HUES64 (cell line): ENCODE measurements at regions not wholly inside any gene's neighbourhood (a gene's known extent, or its start where the extent isn't known, plus 50 kb on each side); places are given as distances from the start of the nearest gene placed in this dataset.

Source experiments
- H3K27ac ChIP-seq: 2 replicates; pipeline ENCODE4 v1.7.0; 2013; ENCODE audit warnings: low read depth, low read length, inconsistent platforms
- H3K27me3 ChIP-seq: 2 replicates; pipeline ENCODE4 v1.6.1; 2013; ENCODE audit warnings: mild to moderate bottlenecking, low read length; ENCODE audit not compliant: insufficient read depth
- H3K36me3 ChIP-seq: 2 replicates; pipeline ENCODE4 v1.6.1; 2013; ENCODE audit warnings: mild to moderate bottlenecking, low read length; ENCODE audit not compliant: insufficient read depth
- H3K4me1 ChIP-seq: 2 replicates; pipeline ENCODE4 v1.6.1; 2013; ENCODE audit warnings: mild to moderate bottlenecking, low read length, moderate library complexity; ENCODE audit not compliant: insufficient read depth
- H3K4me3 ChIP-seq: 2 replicates; pipeline ENCODE4 v1.5.1; 2013; ENCODE audit warnings: mild to moderate bottlenecking, low read length, moderate library complexity
- H3K9ac ChIP-seq: 2 replicates; pipeline ENCODE4 v1.6.1; 2013; ENCODE audit warnings: mild to moderate bottlenecking, low read depth, low read length
- H3K9me3 ChIP-seq: 2 replicates; pipeline ENCODE4 v1.6.1; 2013; ENCODE audit warnings: low read depth, low read length; ENCODE audit not compliant: insufficient read depth
- WGBS: fragments of 150-250, 120-280 bp; methylation state at CpG from one replicate; pipeline ENCODE4 v1.1.7; 2013; ENCODE audit warnings: missing lambda C conversion rate; 5-methylcytosine and 5-hydroxymethylcytosine counted together

DNA sequence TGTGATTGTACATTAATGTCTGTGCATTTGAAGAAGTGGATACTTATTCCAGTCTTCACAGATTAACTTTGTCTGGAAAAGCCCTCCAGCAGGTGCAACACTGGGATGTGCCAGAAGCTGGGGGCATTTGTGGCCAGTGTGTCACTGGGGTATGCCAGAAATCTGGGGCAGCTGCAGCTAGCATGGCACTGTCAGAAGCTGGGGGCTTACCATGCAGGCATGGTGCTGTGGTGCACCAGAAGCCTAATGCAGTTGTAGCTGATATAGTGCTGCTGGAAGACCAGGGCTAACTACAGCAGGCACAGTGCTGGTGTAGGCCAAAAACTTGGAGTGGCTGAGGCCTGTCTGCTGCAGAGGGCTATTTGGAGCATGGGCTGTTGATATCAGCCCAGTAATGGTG is 270.1 kb downstream of the STK31 start:
- Histone ChIP-seq H3K9ac (no peak overlapping the region), H3K27me3 (no peaks in the 10 kb centered on the region), H3K4me1 (no peaks in the 10 kb centered on the region), H3K9me3 (no peaks in the 10 kb centered on the region), H3K36me3 (no peaks in the 10 kb centered on the region), H3K4me3 (no peak overlapping the region), H3K27ac (no peak overlapping the region)

DNA sequence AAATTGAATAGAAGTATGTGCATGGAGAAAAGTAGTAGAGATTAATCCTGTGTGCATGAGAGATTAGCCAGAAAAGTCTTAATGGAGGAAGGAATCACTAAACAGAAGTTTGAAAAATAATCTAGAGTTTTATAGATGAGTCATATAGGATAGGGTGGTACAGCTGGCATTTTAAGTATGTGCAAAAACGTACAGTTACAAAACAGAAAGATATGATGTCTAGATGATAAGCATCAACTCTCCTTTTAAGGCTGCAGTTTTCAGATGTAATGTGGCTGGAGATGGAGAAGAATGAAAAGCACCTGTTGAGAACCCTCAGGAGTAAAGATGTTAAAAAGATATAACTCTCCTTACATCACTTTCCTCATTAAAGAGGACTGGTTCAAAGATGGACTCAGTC is 271.3 kb downstream of the STK31 start:
- Histone ChIP-seq H3K27ac (no peak overlapping the region), H3K36me3 (no peaks in the 10 kb centered on the region), H3K9me3 (no peaks in the 10 kb centered on the region), H3K9ac (no peak overlapping the region), H3K4me1 (no peaks in the 10 kb centered on the region), H3K4me3 (no peak overlapping the region), H3K27me3 (no peaks in the 10 kb centered on the region)
- WGBS = 85% methylated on average over 1 of the region's 1 CpG

DNA sequence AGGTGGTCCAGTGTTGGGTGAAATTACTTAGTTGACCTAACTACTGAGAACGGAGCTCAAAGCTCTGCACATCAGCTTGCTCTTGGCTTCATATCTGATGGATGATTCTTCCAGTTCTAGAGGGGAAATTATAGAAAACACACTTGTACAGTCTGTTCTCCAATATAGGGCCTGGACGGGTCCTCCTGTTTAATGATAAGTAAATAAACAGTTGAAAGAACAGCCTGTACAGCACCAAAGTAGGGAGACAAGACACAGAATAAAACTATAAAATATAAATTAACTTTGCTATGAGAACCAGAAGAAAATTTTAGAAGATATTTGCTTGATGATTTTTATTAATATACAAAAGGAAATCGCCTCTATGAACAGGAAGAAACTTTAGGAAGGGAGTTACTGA is 271.7 kb downstream of the STK31 start:
- Histone ChIP-seq H3K36me3 (no peaks in the 10 kb centered on the region), H3K27ac (no peak overlapping the region), H3K9ac (no peak overlapping the region), H3K4me3 (no peak overlapping the region), H3K4me1 (0 out of 2 replicates have a peak, but pooled peaks cover 2% of the 10 kb centered on the region), H3K27me3 (no peaks in the 10 kb centered on the region), H3K9me3 (no peaks in the 10 kb centered on the region)
- WGBS = 94% methylated on average over 2 of the region's 3 CpGs

DNA sequence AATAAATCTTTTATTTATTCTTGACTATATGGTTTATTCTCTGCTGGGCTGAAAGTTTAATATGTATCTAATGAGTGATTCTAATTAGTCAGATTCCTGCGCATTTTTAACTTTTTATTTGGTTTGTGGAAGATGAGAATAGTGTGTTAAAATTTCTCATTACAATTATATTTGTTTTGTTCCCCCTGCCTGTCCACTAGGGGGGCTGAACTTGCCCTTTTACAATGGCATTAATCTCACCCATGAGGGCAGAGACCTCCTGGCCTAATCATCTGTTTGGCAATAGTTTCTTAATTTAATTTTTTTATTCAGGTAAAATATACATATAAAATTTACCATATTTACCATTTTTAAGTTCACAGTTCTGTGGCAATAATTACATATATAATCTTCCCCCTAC is 278.5 kb upstream of the NPY start:
- no peaks in the 10 kb centered on the region for H3K4me1 ChIP-seq
- 93% methylated on average over 1 of the region's 1 CpG for WGBS
- no peaks in the 10 kb centered on the region for H3K36me3 ChIP-seq
- H3K9me3 ChIP-seq = no peaks in the 10 kb centered on the region
- no peak overlapping the region for H3K9ac ChIP-seq
- no peak overlapping the region for H3K4me3 ChIP-seq
- no peaks in the 10 kb centered on the region for H3K27me3 ChIP-seq
- no peak overlapping the region for H3K27ac ChIP-seq

DNA sequence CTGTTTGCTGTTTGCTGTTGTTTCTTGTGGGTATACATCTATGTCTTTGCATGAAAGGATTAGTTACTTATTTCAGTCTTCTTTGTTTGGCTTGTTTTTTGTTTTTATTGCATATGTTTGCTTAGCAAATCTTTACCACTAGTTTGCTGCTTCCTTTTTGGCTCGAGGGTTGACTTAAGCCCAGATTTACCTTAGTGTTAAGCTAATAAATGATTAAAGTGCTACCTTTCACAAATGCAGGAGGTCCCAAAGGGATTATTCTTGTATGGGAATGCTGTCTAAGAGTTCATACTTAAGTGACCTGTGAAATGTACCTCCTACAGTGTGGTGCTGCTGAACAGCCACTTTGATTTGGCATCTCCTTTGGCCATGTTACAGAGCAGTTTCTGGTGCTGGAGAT is 273.5 kb upstream of the NPY start:
- no peak overlapping the region for H3K27ac ChIP-seq
- H3K4me3 ChIP-seq = no peak overlapping the region
- no peaks in the 10 kb centered on the region for H3K27me3 ChIP-seq
- no peaks in the 10 kb centered on the region for H3K4me1 ChIP-seq
- H3K36me3 ChIP-seq = no peaks in the 10 kb centered on the region
- H3K9me3 ChIP-seq = no peaks in the 10 kb centered on the region
- WGBS = 100% methylated on average over 1 of the region's 1 CpG
- no peak overlapping the region for H3K9ac ChIP-seq

DNA sequence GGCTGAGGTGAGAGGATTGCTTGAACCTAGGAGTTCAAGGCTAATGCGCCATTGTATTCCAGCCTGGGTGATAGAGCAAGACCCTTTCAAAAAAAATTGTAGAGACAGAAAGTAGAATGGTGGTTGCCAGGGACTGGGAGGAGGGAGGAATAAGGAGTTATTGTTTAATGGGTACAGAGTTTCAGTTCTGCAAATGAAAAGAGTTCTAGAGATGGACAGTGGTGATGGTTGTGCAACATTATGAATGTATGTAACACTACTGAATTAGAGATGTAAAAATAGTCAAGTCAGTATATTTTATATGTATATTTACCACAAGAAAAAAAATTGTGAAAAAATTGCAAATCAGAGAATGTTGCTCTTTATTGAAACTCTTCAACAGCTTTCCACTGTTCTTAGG is 266.5 kb upstream of the NPY start:
- H3K27me3 ChIP-seq = no peaks in the 10 kb centered on the region
- H3K36me3 ChIP-seq = no peaks in the 10 kb centered on the region
- H3K27ac ChIP-seq = no peak overlapping the region
- no peak overlapping the region for H3K9ac ChIP-seq
- no peaks in the 10 kb centered on the region for H3K9me3 ChIP-seq
- no peak overlapping the region for H3K4me3 ChIP-seq
- no peaks in the 10 kb centered on the region for H3K4me1 ChIP-seq
- WGBS = 96% methylated on average over 1 of the region's 1 CpG

DNA sequence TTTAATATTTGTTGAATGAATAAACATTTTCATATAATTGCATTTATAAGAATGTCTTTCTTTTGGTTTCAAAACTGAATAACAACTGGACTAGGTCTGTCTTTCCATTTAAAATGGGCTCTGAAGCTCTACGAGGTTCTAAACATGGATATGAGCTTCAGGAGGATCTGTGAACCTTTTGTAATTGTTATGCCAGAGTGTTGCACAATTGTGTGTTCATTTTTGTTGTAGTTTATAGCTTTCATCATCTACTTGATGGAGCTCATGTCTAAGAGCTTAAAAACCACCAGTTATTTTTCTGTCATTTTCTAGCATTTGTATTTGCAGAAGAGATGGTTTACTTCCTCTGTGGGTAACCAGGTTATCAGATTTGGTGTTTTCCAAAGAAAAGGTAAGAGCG is 265.7 kb upstream of the NPY start:
- WGBS = 96% methylated on average over 2 of the region's 2 CpGs
- no peaks in the 10 kb centered on the region for H3K27me3 ChIP-seq
- H3K27ac ChIP-seq = no peak overlapping the region
- H3K36me3 ChIP-seq = no peaks in the 10 kb centered on the region
- no peak overlapping the region for H3K4me3 ChIP-seq
- H3K9ac ChIP-seq = no peak overlapping the region
- no peaks in the 10 kb centered on the region for H3K9me3 ChIP-seq
- no peaks in the 10 kb centered on the region for H3K4me1 ChIP-seq

DNA sequence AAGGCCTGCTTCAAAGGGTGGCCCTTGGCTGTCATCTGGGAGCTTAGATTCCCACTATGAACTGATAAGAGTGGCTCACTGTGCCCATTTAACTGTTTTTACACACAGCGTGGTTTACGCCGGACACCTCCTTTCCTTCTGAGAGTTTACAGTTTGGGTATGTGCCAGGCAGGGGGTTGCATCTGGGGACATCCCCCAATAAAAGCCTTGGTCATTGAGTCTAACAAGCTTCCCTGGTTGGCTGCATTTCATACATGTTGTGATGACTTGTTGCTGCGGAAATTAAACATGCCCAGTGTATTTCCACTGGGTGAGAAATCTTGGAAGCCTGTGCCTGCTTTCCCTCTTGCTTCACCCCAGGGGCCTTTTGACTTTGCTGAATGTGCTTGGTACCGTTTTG is 264.1 kb upstream of the NPY start:
- Histone ChIP-seq H3K27ac (no peak overlapping the region), H3K9ac (no peak overlapping the region), H3K9me3 (no peaks in the 10 kb centered on the region), H3K4me1 (peaks cover 7% of the 10 kb centered on the region; the same call in 1 of the 2 replicates), H3K4me3 (no peak overlapping the region), H3K36me3 (no peaks in the 10 kb centered on the region), H3K27me3 (no peaks in the 10 kb centered on the region)
- WGBS = 97% methylated on average over 4 of the region's 5 CpGs

DNA sequence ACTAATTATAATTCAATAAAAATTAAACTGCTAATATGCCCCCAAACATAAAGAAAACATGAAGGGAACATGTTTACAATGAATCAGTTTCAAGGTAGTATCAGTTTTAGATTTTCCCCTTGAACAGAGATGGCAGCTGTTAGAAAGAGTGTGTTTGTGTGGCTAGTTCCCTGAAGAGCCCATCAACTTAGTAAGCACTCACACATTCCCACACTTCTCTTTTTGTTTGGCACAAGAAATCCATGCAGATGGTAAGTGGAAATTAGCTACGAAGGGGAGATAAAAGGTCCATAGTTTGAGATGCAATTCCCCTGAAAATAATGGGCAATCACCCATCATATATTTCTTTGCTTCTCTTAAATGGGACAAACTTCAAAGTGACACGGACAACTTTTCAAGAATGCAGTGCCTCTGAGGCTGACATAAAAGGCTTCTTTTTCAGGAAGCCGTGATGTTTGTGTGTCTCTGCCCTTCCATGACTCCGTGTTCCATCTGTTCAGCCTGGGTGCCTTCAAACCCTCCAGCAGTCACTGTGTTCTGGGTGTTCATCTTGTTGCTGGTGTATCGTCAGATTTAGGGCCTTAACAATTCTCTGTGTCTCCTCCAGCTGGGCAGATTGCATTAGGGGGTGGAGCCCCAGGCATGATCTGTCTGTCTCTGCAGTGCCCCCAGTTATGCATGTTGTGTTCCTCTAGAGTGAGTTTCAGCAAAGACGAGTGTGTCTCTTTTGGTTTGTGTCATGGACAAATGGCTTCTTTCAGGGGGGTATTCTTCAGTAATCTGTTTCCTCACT is 259.5 kb upstream of the NPY start:
- H3K27me3 ChIP-seq = no peaks in the 10 kb centered on the region
- WGBS = 77% methylated on average over 6 of the region's 6 CpGs
- H3K4me1 ChIP-seq = peaks cover 17% of the 10 kb centered on the region
- peak overlapping the region; percentile 20; the same call in 1 of the 2 replicates for H3K9ac ChIP-seq
- no peaks in the 10 kb centered on the region for H3K9me3 ChIP-seq
- peak overlapping the region; percentile 27 for H3K27ac ChIP-seq
- H3K4me3 ChIP-seq = no peak overlapping the region
- H3K36me3 ChIP-seq = no peaks in the 10 kb centered on the region

DNA sequence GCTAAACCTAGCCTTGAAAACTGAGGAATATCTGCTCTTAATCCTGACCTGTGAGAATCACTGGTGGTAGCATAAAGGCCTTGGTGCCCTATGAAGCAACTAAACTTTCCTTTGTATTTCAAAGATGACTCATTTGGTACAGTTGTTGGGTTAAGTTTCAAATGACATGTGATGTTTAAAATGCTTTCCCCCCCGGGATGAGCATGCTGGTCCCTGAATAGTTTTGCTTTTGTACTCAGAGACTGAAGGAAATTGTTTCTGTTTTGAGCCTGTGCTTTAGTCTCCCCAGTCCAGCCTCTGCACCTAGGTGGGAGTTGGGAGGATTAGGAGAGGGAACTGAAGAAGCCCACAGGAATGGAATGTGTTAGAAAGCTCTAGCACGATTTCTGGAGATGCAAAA is 258.9 kb upstream of the NPY start:
- peaks cover 17% of the 10 kb centered on the region for H3K4me1 ChIP-seq
- peak overlapping the region; percentile 29 for H3K27ac ChIP-seq
- WGBS = 46% methylated on average over 2 of the region's 2 CpGs
- no peak overlapping the region for H3K4me3 ChIP-seq
- H3K9me3 ChIP-seq = no peaks in the 10 kb centered on the region
- H3K9ac ChIP-seq = peak overlapping the region; percentile 20; the same call in 1 of the 2 replicates
- H3K27me3 ChIP-seq = no peaks in the 10 kb centered on the region
- H3K36me3 ChIP-seq = no peaks in the 10 kb centered on the region

DNA sequence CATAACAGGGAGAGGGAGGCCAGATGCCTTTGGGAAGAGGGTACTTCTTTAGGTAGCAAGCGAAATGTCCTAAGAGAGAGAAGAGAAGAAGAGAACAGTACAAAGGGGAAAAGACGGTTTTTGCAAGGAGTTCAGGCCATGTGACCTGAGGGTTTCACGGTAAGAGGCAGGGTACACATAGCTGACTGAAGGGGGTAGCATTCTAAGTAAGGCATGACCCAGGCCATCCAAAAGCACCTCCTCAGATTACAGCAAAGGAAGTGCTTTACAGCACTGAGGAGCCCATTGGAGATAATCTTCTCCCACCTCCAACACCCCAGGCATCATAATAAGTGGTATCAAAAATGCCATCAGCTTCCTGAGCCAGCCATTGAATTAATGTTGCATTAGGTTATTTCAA is 258.2 kb upstream of the NPY start:
- Histone ChIP-seq H3K27ac (peak overlapping the region; percentile 29; the same call in 1 of the 2 replicates), H3K9me3 (no peaks in the 10 kb centered on the region), H3K36me3 (no peaks in the 10 kb centered on the region), H3K9ac (peak overlapping the region; percentile 40; the same call in 1 of the 2 replicates), H3K27me3 (no peaks in the 10 kb centered on the region), H3K4me1 (peaks cover 17% of the 10 kb centered on the region), H3K4me3 (no peak overlapping the region)
- 73% methylated on average over 3 of the region's 3 CpGs for WGBS

DNA sequence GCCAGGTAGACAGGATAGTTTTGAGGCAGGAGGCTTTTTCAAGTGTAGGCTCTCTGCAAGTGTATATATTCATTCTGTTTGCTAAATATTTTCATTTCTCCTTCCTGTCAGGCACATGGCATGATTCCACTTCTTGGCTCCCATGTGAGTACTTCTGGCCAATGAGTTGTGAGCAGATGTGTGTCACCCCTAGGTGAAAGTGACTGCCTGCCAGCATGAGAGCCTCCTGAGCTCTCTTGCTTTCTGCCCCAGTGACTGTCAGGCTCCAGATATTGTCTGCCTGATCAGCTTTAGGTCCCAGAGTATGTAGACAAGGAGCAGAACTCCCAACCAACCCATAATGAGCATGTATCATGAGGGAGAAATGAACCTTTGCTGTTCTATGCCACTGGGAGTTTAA is 257.6 kb upstream of the NPY start:
- no peak overlapping the region for H3K27ac ChIP-seq
- no peak overlapping the region for H3K4me3 ChIP-seq
- H3K4me1 ChIP-seq = peaks cover 17% of the 10 kb centered on the region
- no peak overlapping the region for H3K9ac ChIP-seq
- no peaks in the 10 kb centered on the region for H3K27me3 ChIP-seq
- no peaks in the 10 kb centered on the region for H3K9me3 ChIP-seq
- H3K36me3 ChIP-seq = no peaks in the 10 kb centered on the region
